Adrenal gland (tissue), 9 donors: ENCODE measurements at regions not wholly inside any gene's neighbourhood (a gene's known extent, or its start where the extent isn't known, plus 50 kb on each side); places are given as distances from the start of the nearest gene placed in this dataset.

ENCODE experiments used
- DNase-seq, 7 donors: peaks; one replicate each; pipeline ENCODE4 v3.0.0-alpha.2; 2019 to 2020
- H3K27ac ChIP-seq, 5 donors: fragments of 200-600 bp; sonication (generic) in 4 of 5; 1 replicate in 3 of 5; 2 replicates in 2 of 5; pipeline versions ENCODE4 v1.5.1 to v1.8.0; 2016 to 2020; ENCODE audit warnings: mild to moderate bottlenecking in 1 of 5
- H3K27me3 ChIP-seq: fragments of 200-600 bp; 2 replicates; pipeline ENCODE4 v1.8.0; 2021
- H3K36me3 ChIP-seq, 2 donors: fragments of 200-600 bp; replicated peaks in 1 of 2; 1 replicate in 1 of 2; 2 replicates in 1 of 2; pipeline versions ENCODE4 v1.5.1 to v1.8.0; 2018 to 2022
- H3K4me1 ChIP-seq, 2 donors: fragments of 200-600 bp; replicated peaks in 1 of 2; 1 replicate in 1 of 2; 2 replicates in 1 of 2; pipeline versions ENCODE4 v1.5.1 to v1.8.0; 2018 to 2021
- H3K4me3 ChIP-seq, 4 donors: fragments of 200-600 bp; sonication (generic) in 3 of 4; one replicate each; pipeline ENCODE4 v1.5.1; 2016 to 2018
- H3K9me3 ChIP-seq, 3 donors: fragments of 200-600 bp; sonication (generic) in 1 of 3; replicated peaks in 1 of 3; 1 replicate in 2 of 3; 2 replicates in 1 of 3; pipeline versions ENCODE4 v1.5.1 to v1.8.0; 2016 to 2021
- POLR2A ChIP-seq, 2 donors: fragments of 450-650 bp; IDR thresholded peaks; one replicate each; pipeline ENCODE4 v1.6.1; 2017; ENCODE audit warnings: antibody characterized with exemption in 2 of 2, mild to moderate bottlenecking in 2 of 2, moderate library complexity in 1 of 2
- WGBS, 4 donors: extraction: QIAGEN DNeasy Blood & Tissue Kit in 2 of 4; methylation state at CpG; one replicate each; pipeline versions ENCODE4 v1.1.5 to v1.1.7; 2013 to 2017; 5-methylcytosine and 5-hydroxymethylcytosine counted together
- intact Hi-C, 2 donors: fragments of 100-400 bp; cut with DNase I; formaldehyde crosslinking; loops; one replicate each; pipeline versions ENCODE4 v1.14.1 to v1.15.0; 2022 to 2023
- TF ChIP-seq, protein P1 (sequence below), 6 experiments: fragments of 450-650 bp in 4 of 6; fragments of 200-600 bp in 2 of 6; sonication (generic) in 1 of 6; IDR thresholded peaks; 1 replicate in 5 of 6; 2 replicates in 1 of 6; pipeline versions ENCODE4 v1.5.1 to v1.8.0; 2016 to 2021; ENCODE audit warnings: antibody characterized with exemption in 6 of 6, mild to moderate bottlenecking in 2 of 6, moderate library complexity in 1 of 6
- donor health status: healthy with polysubstance abuse.
- donor health status: Bipolar disorder and iron deficiency.
- donor health status: DM: yes; HTN: yes; CAD: no.
- donor health status: DM: no; HTN: no; CAD: no.
- donor health status: DM: no; HTN: no; CAD: no.

DNA sequence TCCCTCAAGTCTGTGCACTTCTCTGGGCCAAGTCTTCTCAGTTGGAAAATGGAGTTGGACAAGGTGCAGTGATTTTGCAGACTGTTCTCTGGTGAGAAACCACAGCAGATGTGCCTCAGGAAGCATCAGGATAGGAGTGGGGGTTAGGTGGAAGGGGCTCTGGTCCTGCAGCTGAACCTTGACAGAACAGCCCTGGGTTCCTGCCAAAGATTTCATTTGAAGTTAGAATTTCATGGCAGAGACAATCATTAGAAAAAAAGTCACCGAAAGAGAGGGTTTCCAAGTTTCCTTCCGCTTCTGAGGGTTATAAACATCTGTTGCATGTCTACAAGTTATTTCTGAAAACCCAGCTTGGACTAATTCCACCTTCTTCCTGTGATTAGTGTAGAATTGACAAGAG lies 80.4 kb upstream of the IRX3 start:
- TF ChIP-seq, protein P1, sequence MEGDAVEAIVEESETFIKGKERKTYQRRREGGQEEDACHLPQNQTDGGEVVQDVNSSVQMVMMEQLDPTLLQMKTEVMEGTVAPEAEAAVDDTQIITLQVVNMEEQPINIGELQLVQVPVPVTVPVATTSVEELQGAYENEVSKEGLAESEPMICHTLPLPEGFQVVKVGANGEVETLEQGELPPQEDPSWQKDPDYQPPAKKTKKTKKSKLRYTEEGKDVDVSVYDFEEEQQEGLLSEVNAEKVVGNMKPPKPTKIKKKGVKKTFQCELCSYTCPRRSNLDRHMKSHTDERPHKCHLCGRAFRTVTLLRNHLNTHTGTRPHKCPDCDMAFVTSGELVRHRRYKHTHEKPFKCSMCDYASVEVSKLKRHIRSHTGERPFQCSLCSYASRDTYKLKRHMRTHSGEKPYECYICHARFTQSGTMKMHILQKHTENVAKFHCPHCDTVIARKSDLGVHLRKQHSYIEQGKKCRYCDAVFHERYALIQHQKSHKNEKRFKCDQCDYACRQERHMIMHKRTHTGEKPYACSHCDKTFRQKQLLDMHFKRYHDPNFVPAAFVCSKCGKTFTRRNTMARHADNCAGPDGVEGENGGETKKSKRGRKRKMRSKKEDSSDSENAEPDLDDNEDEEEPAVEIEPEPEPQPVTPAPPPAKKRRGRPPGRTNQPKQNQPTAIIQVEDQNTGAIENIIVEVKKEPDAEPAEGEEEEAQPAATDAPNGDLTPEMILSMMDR (IDR thresholded peaks at IDR 0.05): no peak
- TF ChIP-seq POLR2A (IDR thresholded peaks at IDR 0.05): no peak
- Histone ChIP-seq H3K27me3 (peaks cover 13% of the 10 kb centered on the region), H3K9me3 (no peaks in the 10 kb centered on the region), H3K36me3 (no peaks in the 10 kb centered on the region), H3K27ac (no peak overlapping the region), H3K4me3 (no peak overlapping the region), H3K4me1 (no peaks in the 10 kb centered on the region)
- WGBS, 4 donors: 66 to 76% (median 71%) methylated on average over 2 of the region's 2 CpGs
- DNase-seq: peak in 1 of 7 donors; percentile 6
- intact Hi-C loops: no loop called here

DNA sequence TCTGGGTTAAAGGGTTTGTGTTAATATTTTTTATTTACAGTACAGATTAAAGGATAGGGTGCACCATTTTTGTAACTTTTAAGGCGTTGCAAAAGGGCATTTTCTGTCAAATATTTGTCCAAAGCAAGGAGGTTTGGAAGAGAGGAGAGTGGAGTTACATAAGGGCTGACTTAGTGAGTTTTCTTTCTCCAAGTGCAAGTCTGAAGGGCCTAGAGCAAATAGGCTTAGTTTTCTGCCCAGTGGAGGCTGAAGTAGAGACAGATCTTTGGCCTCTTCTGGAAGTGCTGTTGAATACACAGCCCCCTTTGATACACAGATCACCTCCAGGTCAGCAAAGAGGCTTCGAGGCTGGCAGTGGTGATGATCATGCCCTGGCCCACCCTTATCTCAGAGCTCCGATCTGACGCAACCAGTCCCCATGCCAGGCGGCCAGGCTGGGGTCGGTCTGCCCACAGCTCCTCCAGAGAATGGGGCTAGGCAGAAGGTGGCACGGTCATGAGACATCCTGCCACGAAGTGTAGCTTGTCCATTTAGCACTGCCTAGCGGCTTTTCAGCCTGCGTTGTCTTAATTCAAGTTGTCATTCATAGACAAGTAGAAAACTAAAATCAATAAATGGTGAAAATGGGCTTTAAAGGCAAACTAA lies 79.5 kb upstream of the IRX3 start:
- Histone ChIP-seq H3K27me3 (peaks cover 13% of the 10 kb centered on the region), H3K9me3 (no peaks in the 10 kb centered on the region), H3K4me3 (no peak overlapping the region), H3K4me1 (no peaks in the 10 kb centered on the region), H3K27ac (no peak overlapping the region), H3K36me3 (no peaks in the 10 kb centered on the region)
- TF ChIP-seq POLR2A (IDR thresholded peaks at IDR 0.05): no peak
- TF ChIP-seq, protein P1 (IDR thresholded peaks at IDR 0.05): no peak
- WGBS, 4 donors: 78 to 90% (median 82%) methylated on average over 8 to 10 of the region's 10 CpGs
- no peak for DNase-seq
- intact Hi-C loops: no loop called here

DNA sequence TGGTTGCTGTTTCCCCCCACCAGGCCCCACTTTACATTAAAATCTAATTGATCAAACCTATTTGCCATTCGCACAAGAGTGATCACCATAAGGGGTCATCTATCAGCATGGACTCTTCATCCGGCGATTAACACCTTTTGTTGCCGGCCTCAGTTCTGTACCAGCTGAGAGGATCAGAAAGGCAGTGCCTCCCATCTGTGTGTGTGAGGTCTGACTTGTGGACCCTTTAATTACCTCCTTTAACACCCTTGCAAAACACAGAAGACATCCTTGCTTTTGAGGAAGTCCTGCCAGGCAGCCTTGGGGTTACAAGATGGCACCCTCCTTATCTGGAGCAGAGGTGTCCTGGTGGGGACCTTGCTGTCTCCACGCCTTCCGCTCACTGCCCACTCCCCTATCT lies 77.2 kb upstream of the IRX3 start:
- peaks cover 7% of the 10 kb centered on the region for H3K27me3 ChIP-seq
- no peak for DNase-seq
- WGBS, 4 donors: 75 to 90% (median 82%) methylated on average over 6 of the region's 6 CpGs
- intact Hi-C loops: no loop called here
- no peak overlapping the region for H3K4me3 ChIP-seq
- no peaks in the 10 kb centered on the region for H3K36me3 ChIP-seq
- no peak overlapping the region for H3K27ac ChIP-seq
- TF ChIP-seq POLR2A (IDR thresholded peaks at IDR 0.05): no peak
- TF ChIP-seq, protein P1 (IDR thresholded peaks at IDR 0.05): no peak
- H3K4me1 ChIP-seq: no peaks in the 10 kb centered on the region
- H3K9me3 ChIP-seq: no peaks in the 10 kb centered on the region

DNA sequence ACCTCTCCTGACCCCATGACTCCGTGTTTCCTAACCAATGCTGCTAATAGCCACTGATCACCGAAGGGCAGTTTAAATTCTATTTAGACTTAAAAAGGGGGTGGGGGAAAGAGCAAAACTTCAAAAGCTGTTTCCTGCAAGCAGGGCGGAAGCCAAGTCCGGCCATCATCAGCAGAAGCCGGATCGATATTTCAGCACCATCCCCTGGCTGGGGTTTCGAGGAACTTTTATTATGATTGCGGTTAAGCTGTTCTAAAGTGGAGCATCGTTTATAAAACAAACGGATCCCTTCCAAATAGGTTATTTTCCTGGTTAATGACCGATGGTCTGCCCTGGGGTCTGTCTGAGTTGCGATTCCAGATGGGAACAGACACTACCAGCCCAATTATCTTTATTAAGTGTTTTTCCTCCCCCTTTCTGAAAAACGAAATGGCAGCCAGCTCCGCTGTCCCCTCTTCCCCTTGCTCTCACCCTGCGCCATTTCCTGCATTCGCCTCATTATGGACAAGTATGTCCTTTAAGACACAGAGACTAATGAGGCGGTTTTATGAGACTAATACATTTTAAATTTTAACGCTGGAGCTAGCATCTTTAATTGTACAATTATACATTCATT lies 76.1 kb upstream of the IRX3 start:
- Histone ChIP-seq H3K36me3 (no peaks in the 10 kb centered on the region), H3K9me3 (no peaks in the 10 kb centered on the region), H3K27me3 (peaks cover 7% of the 10 kb centered on the region), H3K27ac (no peak overlapping the region), H3K4me3 (no peak overlapping the region), H3K4me1 (no peaks in the 10 kb centered on the region)
- TF ChIP-seq, protein P1 (IDR thresholded peaks at IDR 0.05): no peak
- TF ChIP-seq POLR2A (IDR thresholded peaks at IDR 0.05): no peak
- no peak for DNase-seq
- 37 to 44% (median 40%) methylated on average over 18 of the region's 18 CpGs for WGBS, 4 donors
- intact Hi-C loops: no loop called here
